SKM-1 treated with dmso at 0.1 percent for 144 hours (cell line): ENCODE measurements at regions not wholly inside any gene's neighbourhood (a gene's known extent, or its start where the extent isn't known, plus 50 kb on each side); places are given as distances from the start of the nearest gene placed in this dataset.
A peak's percentile ranks its signal among the peaks of the same experiment; 100 is the strongest.
"Not testable (repeated sequence)": the region's sequence is repeated elsewhere in the genome, so short reads cannot be mapped to it uniquely, and the experiment has no call there.

Experiments used
- DNase-seq: peaks from one replicate; lab custom pipeline; 2025; ENCODE audit not compliant: unreplicated experiment; lab: John Stamatoyannopoulos, UW

GRCh38 chr4:72689923-72690322 lies 120.9 kb upstream of the ADAMTS3 start:
- DNase-seq, result no peak

DNA sequence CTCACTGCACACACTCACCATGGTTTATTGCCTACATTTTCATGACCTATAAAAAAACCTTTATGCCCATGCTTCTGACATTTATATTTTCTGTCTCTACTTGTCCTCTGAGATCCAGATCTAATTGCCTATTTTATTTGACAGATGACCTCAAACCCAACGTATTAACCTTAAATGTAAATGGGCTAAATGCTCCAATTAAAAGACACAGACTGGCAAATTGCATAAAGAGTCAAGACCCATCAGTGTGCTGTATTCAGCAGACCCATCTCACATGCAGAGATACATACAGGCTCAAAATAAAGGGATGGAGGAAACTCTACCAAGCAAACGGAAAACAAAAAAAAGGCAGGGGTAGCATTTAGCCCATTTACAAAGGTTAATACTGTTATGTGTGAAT lies 117.4 kb upstream of the ADAMTS3 start:
- not testable (repeated sequence) for DNase-seq

DNA sequence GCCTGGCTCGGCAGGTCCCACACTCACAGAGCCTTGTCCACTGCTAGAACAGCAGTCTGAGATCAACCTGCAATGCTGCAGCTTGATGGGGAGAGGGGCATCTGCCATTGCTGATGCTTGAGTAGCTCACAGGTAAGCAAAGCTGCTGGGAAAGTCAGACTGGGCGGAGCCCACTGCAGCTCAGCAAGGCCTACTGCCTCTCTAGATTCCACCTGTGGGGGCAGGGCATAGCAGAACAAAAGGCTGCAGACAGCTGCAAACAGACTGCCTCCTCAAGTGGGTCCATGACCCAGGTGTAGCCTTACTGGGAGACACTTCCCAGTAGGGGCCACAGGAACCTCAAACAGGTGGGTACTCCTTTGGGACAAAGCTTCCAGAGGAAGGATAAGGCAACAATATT lies 110.6 kb upstream of the ADAMTS3 start:
- no peak for DNase-seq

DNA sequence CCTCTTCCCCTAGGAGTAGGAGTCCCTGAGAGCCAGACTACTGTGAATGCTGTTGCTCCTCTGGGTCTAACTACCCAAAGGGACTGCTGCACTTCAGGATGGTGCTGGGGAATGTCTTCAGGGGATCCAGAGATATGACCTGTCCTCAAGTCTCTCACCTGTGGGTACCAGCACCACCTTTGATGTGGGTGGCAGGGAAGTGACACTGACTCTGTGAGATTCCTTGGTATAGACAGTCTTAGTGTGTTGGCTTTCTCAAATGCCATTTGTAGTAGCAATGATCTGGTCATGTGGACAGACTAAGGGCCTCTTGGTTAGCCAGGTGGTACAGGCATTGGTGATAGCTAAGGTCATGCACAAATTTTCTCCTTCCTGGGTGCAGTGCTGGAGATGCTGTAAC lies 108.9 kb upstream of the ADAMTS3 start:
- DNase-seq, result no peak

DNA sequence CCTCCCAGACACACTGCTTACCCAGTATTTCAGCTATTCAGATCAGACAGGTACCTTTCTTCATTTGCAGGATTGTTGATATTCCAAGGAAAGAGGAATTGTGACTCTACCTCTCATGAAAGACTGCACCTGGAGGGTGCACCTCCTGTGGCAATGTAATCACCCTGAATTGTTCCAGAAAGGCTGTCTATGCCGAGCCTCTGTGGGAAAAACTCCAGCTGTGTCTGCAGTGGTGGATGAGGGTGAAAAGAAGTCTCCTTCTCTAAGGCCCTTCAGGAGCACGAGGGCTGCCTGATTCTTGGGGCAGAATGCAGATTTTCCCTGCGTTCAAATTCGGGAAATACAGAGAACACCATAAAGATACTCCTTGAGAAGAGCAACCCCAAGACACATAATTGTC lies 108.2 kb upstream of the ADAMTS3 start:
- DNase-seq, result no peak

GRCh38 chr4:72671980-72672379 lies 103.0 kb upstream of the ADAMTS3 start:
- no peak for DNase-seq

GRCh38 chr4:72670521-72670920 lies 101.5 kb upstream of the ADAMTS3 start:
- no peak for DNase-seq

GRCh38 chr4:72666910-72667309 lies 97.9 kb upstream of the ADAMTS3 start:
- no peak for DNase-seq

- DNase-seq, result peak; percentile 51
Observed at GRCh38 chr4:72665171-72665968, 96.3 kb upstream of the ADAMTS3 start.

DNA sequence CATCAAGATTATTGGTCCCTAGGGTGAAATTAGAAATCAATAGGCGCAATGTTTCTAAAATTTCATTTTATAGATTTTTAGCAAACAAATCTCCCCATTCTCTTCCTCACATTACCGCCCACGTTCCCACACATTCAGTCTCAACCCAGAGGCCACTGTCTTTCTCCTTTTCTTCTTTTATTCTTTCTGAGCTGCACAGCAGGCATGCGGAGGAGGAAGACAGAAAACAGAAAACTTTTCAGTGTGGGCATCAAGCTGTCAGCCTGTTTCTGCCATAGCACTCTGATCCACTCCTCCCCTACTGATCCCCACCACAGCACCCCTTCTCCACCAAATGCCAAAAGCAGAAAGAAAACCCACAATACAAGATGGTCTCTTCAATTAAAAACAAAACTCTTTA lies 94.8 kb upstream of the ADAMTS3 start:
- DNase-seq, result no peak

- no peak for DNase-seq
Observed at GRCh38 chr4:72661830-72662229, 92.8 kb upstream of the ADAMTS3 start.

DNA sequence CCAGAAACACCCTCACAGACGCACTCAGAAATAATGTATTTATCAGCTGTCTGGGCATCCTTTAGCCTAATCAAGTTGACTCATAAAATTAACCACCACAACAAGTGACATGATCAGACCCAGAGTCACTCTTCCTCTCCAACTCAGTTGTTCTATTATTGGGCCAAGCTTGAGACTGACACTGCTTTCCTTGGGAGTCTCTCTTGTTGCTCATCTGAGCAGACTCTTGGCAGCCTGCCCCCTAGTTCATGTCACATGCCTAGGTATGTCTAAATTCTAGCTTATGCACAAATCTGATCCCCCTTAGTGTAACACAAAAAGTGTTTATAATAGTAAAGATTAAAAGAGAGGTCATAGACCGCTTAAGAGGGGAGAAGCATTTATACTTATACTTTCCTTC lies 72.6 kb upstream of the ADAMTS3 start:
- DNase-seq, result no peak

DNA sequence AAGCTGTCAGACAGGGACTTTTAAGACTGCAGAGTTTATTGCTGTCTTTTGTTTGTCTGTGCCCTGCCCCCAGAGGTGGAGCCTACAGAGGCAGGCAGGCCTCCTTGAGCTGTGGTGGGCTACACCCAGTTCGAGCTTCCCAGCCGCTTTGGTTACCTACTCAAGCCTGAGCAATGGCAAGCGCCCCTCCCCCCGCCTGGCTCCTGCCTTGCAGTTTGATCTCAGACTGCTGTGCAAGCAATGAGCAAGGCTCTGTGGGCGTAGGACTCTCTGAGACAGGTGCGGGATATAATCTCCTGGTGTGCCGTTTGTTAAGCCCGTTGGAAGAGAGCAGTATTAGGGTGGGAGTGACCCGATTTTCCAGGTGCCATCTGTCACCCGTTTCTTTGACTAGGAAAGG lies 67.8 kb upstream of the ADAMTS3 start:
- DNase-seq, result not testable (repeated sequence)

- not testable (repeated sequence) for DNase-seq
Observed at GRCh38 chr4:72635931-72636330, 66.9 kb upstream of the ADAMTS3 start.

DNA sequence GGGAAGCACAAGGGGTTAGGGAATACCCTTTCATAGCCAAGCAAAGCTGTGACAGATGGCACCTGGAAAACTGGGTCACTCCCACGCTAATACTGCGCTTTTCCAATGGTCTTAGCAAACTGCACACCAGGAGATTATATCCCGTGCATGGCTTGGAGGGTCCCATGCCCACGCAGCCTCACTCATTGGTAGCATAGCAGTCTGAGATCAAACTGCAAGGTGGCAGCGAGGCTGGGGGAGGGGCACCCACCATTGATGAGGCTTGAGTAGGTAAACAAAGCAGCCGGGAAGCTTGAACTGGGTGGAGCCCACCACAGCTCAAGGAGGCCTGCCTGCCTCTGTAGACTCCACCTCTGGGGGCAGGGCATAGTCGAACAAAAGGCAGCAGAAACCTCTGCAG lies 63.2 kb upstream of the ADAMTS3 start:
- DNase-seq, result not testable (repeated sequence)

DNA sequence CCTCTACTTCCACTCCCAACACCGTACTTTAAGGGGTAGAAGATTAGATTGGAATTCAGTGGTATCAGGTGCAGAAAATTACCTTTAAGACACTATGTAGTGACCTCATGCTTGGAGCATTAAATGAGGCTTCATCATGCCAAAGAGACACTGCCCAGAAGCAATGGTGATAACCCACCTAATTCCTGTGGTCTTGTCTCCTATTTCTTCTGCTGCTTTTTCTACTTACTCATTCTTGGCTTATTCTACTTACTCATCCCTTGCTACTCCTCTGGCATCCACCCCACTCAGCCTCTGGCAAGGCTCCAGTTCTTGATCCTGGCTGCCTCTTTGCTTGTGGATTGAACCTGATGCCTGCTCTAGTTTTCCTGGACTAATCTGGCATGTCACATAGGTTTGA lies 62.3 kb upstream of the ADAMTS3 start:
- no peak for DNase-seq

DNA sequence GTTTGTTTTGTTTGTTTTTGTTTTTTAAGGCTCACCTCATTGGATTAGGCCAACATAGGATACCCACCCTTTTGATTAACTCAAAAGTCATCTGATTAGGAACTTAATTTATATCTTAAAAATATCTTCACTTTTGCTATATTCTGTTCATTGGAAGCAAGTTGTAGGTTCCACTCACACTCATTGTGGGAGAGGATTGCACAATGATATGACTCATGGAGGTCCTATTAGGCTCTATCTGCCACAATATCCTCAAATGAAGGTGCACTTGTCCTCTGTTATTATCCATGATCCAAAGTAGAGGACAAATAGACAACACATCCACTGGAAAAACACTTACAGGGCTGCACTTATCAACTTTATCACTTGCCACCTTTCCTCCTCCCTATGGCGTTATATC lies 60.5 kb upstream of the ADAMTS3 start:
- DNase-seq, result no peak

- no peak for DNase-seq
Observed at GRCh38 chr4:72627723-72628122, 58.7 kb upstream of the ADAMTS3 start.
